ENCODE measurements at regions not wholly inside any gene's neighbourhood (a gene's known extent, or its start where the extent isn't known, plus 50 kb on each side); places are given as distances from the start of the nearest gene placed in this dataset.

- Mint-ChIP-seq H3K27me3 (ENCODE audit: insufficient read depth) (no peaks in the 10 kb centered on the region), H3K9me3 (no peaks in the 10 kb centered on the region), H3K4me1 (ENCODE audit: low read depth) (no peaks in the 10 kb centered on the region), H3K36me3 (ENCODE audit: low read depth) (no peaks in the 10 kb centered on the region), H3K4me3 (no peak overlapping the region), H3K27ac (no peak overlapping the region)
- DNase-seq (ENCODE audit: low spot score), result no peak
- intact Hi-C loops (cut with micrococcal nuclease), result no loop called here
Observed at GRCh38 chr3:117932441-117932840, 1102.2 kb downstream of the IGSF11 start.

GRCh38 chr3:117936159-117936558 lies 1098.5 kb downstream of the IGSF11 start:
- no peaks in the 10 kb centered on the region for H3K27me3 Mint-ChIP-seq (ENCODE audit: insufficient read depth)
- intact Hi-C loops (cut with micrococcal nuclease), result no loop called here
- no peak overlapping the region for H3K4me3 Mint-ChIP-seq
- no peaks in the 10 kb centered on the region for H3K4me1 Mint-ChIP-seq (ENCODE audit: low read depth)
- H3K36me3 Mint-ChIP-seq (ENCODE audit: low read depth), result no peaks in the 10 kb centered on the region
- DNase-seq (ENCODE audit: low spot score), result no peak
- no peak overlapping the region for H3K27ac Mint-ChIP-seq
- no peaks in the 10 kb centered on the region for H3K9me3 Mint-ChIP-seq

GRCh38 chr3:117938974-117939373 lies 1095.7 kb downstream of the IGSF11 start:
- H3K9me3 Mint-ChIP-seq, result no peaks in the 10 kb centered on the region

GRCh38 chr3:117939425-117940027 lies 1095.1 kb downstream of the IGSF11 start:
- Mint-ChIP-seq H3K4me3 (no peak overlapping the region), H3K4me1 (ENCODE audit: low read depth) (no peaks in the 10 kb centered on the region), H3K27ac (no peak overlapping the region), H3K9me3 (no peaks in the 10 kb centered on the region), H3K27me3 (ENCODE audit: insufficient read depth) (no peaks in the 10 kb centered on the region), H3K36me3 (ENCODE audit: low read depth) (no peaks in the 10 kb centered on the region)
- intact Hi-C loops (cut with micrococcal nuclease), result no loop called here
- no peak for DNase-seq (ENCODE audit: low spot score)

More at GRCh38 chr3:117938974-117939373, 1095.7 kb downstream of the IGSF11 start:
- Mint-ChIP-seq H3K4me3 (no peak overlapping the region), H3K27me3 (ENCODE audit: insufficient read depth) (no peaks in the 10 kb centered on the region), H3K4me1 (ENCODE audit: low read depth) (no peaks in the 10 kb centered on the region), H3K36me3 (ENCODE audit: low read depth) (no peaks in the 10 kb centered on the region), H3K27ac (no peak overlapping the region)
- no peak for DNase-seq (ENCODE audit: low spot score)
- intact Hi-C loops (cut with micrococcal nuclease), result no loop called here

GRCh38 chr3:117941015-117941414 lies 1093.6 kb downstream of the IGSF11 start:
- H3K27me3 Mint-ChIP-seq (ENCODE audit: insufficient read depth), result no peaks in the 10 kb centered on the region
- no peaks in the 10 kb centered on the region for H3K9me3 Mint-ChIP-seq
- H3K27ac Mint-ChIP-seq, result no peak overlapping the region
- H3K4me1 Mint-ChIP-seq (ENCODE audit: low read depth), result no peaks in the 10 kb centered on the region
- no peaks in the 10 kb centered on the region for H3K36me3 Mint-ChIP-seq (ENCODE audit: low read depth)
- intact Hi-C loops (cut with micrococcal nuclease), result no loop called here
- no peak for DNase-seq (ENCODE audit: low spot score)
- no peak overlapping the region for H3K4me3 Mint-ChIP-seq

GRCh38 chr3:117941756-117942155 lies 1092.9 kb downstream of the IGSF11 start:
- no peaks in the 10 kb centered on the region for H3K4me1 Mint-ChIP-seq (ENCODE audit: low read depth)
- no peak for DNase-seq (ENCODE audit: low spot score)
- no peak overlapping the region for H3K4me3 Mint-ChIP-seq
- no peak overlapping the region for H3K27ac Mint-ChIP-seq
- H3K27me3 Mint-ChIP-seq (ENCODE audit: insufficient read depth), result no peaks in the 10 kb centered on the region
- H3K9me3 Mint-ChIP-seq, result no peaks in the 10 kb centered on the region
- H3K36me3 Mint-ChIP-seq (ENCODE audit: low read depth), result no peaks in the 10 kb centered on the region
- intact Hi-C loops (cut with micrococcal nuclease), result no loop called here

- intact Hi-C loops (cut with micrococcal nuclease), result no loop called here
- DNase-seq (ENCODE audit: low spot score), result no peak
- Mint-ChIP-seq H3K9me3 (no peaks in the 10 kb centered on the region), H3K27ac (no peak overlapping the region), H3K4me3 (no peak overlapping the region), H3K4me1 (ENCODE audit: low read depth) (no peaks in the 10 kb centered on the region), H3K36me3 (ENCODE audit: low read depth) (no peaks in the 10 kb centered on the region), H3K27me3 (ENCODE audit: insufficient read depth) (no peaks in the 10 kb centered on the region)
Observed at GRCh38 chr3:117954131-117954530, 1080.5 kb downstream of the IGSF11 start.

- Mint-ChIP-seq H3K27me3 (ENCODE audit: insufficient read depth) (no peaks in the 10 kb centered on the region), H3K9me3 (no peaks in the 10 kb centered on the region), H3K36me3 (ENCODE audit: low read depth) (no peaks in the 10 kb centered on the region), H3K4me3 (no peak overlapping the region), H3K27ac (no peak overlapping the region), H3K4me1 (ENCODE audit: low read depth) (no peaks in the 10 kb centered on the region)
- DNase-seq (ENCODE audit: low spot score), result no peak
- intact Hi-C loops (cut with micrococcal nuclease), result no loop called here
Observed at GRCh38 chr3:117955196-117955595, 1079.5 kb downstream of the IGSF11 start.

- no peak overlapping the region for H3K4me3 Mint-ChIP-seq
- H3K9me3 Mint-ChIP-seq, result no peaks in the 10 kb centered on the region
- H3K27ac Mint-ChIP-seq, result no peak overlapping the region
- intact Hi-C loops (cut with micrococcal nuclease), result no loop called here
- no peak for DNase-seq (ENCODE audit: low spot score)
- H3K36me3 Mint-ChIP-seq (ENCODE audit: low read depth), result no peaks in the 10 kb centered on the region
- no peaks in the 10 kb centered on the region for H3K4me1 Mint-ChIP-seq (ENCODE audit: low read depth)
- H3K27me3 Mint-ChIP-seq (ENCODE audit: insufficient read depth), result no peaks in the 10 kb centered on the region
Observed at GRCh38 chr3:117958027-117958426, 1076.6 kb downstream of the IGSF11 start.

GRCh38 chr3:117962750-117963149 lies 1071.9 kb downstream of the IGSF11 start:
- intact Hi-C loops (cut with micrococcal nuclease), result no loop called here

GRCh38 chr3:117963858-117964257 lies 1070.8 kb downstream of the IGSF11 start:
- no peaks in the 10 kb centered on the region for H3K4me1 Mint-ChIP-seq (ENCODE audit: low read depth)
- H3K9me3 Mint-ChIP-seq, result no peaks in the 10 kb centered on the region
- no peak for DNase-seq (ENCODE audit: low spot score)
- intact Hi-C loops (cut with micrococcal nuclease), result no loop called here
- no peaks in the 10 kb centered on the region for H3K27me3 Mint-ChIP-seq (ENCODE audit: insufficient read depth)
- no peak overlapping the region for H3K4me3 Mint-ChIP-seq
- H3K36me3 Mint-ChIP-seq (ENCODE audit: low read depth), result no peaks in the 10 kb centered on the region
- no peak overlapping the region for H3K27ac Mint-ChIP-seq

More at GRCh38 chr3:117962750-117963149, 1071.9 kb downstream of the IGSF11 start:
- H3K4me1 Mint-ChIP-seq (ENCODE audit: low read depth), result no peaks in the 10 kb centered on the region
- H3K9me3 Mint-ChIP-seq, result no peaks in the 10 kb centered on the region
- H3K4me3 Mint-ChIP-seq, result no peak overlapping the region
- no peaks in the 10 kb centered on the region for H3K27me3 Mint-ChIP-seq (ENCODE audit: insufficient read depth)
- no peak overlapping the region for H3K27ac Mint-ChIP-seq
- DNase-seq (ENCODE audit: low spot score), result no peak
- no peaks in the 10 kb centered on the region for H3K36me3 Mint-ChIP-seq (ENCODE audit: low read depth)

- H3K27ac Mint-ChIP-seq, result no peak overlapping the region
- intact Hi-C loops (cut with micrococcal nuclease), result no loop called here
- DNase-seq (ENCODE audit: low spot score), result no peak
- H3K4me1 Mint-ChIP-seq (ENCODE audit: low read depth), result no peaks in the 10 kb centered on the region
- no peak overlapping the region for H3K4me3 Mint-ChIP-seq
- no peaks in the 10 kb centered on the region for H3K27me3 Mint-ChIP-seq (ENCODE audit: insufficient read depth)
- H3K9me3 Mint-ChIP-seq, result no peaks in the 10 kb centered on the region
- H3K36me3 Mint-ChIP-seq (ENCODE audit: low read depth), result no peaks in the 10 kb centered on the region
Observed at GRCh38 chr3:117964814-117965213, 1069.8 kb downstream of the IGSF11 start.

GRCh38 chr3:117977504-117978228 lies 1057.0 kb downstream of the IGSF11 start:
- Mint-ChIP-seq H3K36me3 (ENCODE audit: low read depth) (no peaks in the 10 kb centered on the region), H3K4me1 (ENCODE audit: low read depth) (no peaks in the 10 kb centered on the region), H3K27ac (no peak overlapping the region), H3K27me3 (ENCODE audit: insufficient read depth) (no peaks in the 10 kb centered on the region), H3K9me3 (no peaks in the 10 kb centered on the region), H3K4me3 (no peak overlapping the region)
- intact Hi-C loops (cut with micrococcal nuclease), result no loop called here
- DNase-seq (ENCODE audit: low spot score), result no peak
